Pancreas (tissue), 10 donors: ENCODE measurements at regions not wholly inside any gene's neighbourhood (a gene's known extent, or its start where the extent isn't known, plus 50 kb on each side); places are given as distances from the start of the nearest gene placed in this dataset.

Source experiments
- ATAC-seq, 4 donors: fragments of 200-7000 bp; cut with Tn5 transposase; one replicate each; pipeline versions ENCODE4 v1.8.0 to v1.9.1; 2020; ENCODE audit warnings: mild to moderate bottlenecking in 4 of 4, moderate library complexity in 4 of 4
- DNase-seq, 6 donors: peaks; one replicate each; pipeline ENCODE4 v3.0.0-alpha.2; 2020
- FAIRE-seq: peaks from 2 replicates; lab custom pipeline; 2012; peaks lifted over from hg19 to GRCh38; lab: Jason Lieb, UNC
- H3K27ac ChIP-seq, 4 donors: fragments of 200-600 bp; sonication (generic); 1 replicate in 3 of 4; 2 replicates in 1 of 4; pipeline versions ENCODE4 v1.5.0 to v1.8.0; 2020
- H3K27me3 ChIP-seq, 4 donors: fragments of 200-600 bp; one replicate each; pipeline ENCODE4 v1.8.0; 2021
- H3K36me3 ChIP-seq, 3 donors: fragments of 200-600 bp; sonication (generic) in 1 of 3; one replicate each; pipeline versions ENCODE4 v1.5.0 to v1.8.0; 2020 to 2021
- H3K4me1 ChIP-seq, 3 donors: fragments of 200-600 bp; one replicate each; pipeline ENCODE4 v1.8.0; 2021
- H3K4me3 ChIP-seq, 4 donors: fragments of 200-600 bp; sonication (generic) in 2 of 4; one replicate each; pipeline versions ENCODE4 v1.5.0 to v1.8.0; 2020 to 2021
- H3K9me3 ChIP-seq, 4 donors: fragments of 200-600 bp; one replicate each; pipeline ENCODE4 v1.8.0; 2021
- WGBS, 2 donors: extraction: QIAGEN DNeasy Blood & Tissue Kit; methylation state at CpG; one replicate each; pipeline ENCODE4 v1.1.7; 2013; 5-methylcytosine and 5-hydroxymethylcytosine counted together
- intact Hi-C, 3 donors: fragments of 100-400 bp; cut with DNase I; formaldehyde crosslinking; loops; one replicate each; pipeline versions ENCODE4 v1.11.1 to v1.14.2; 2022
- TF ChIP-seq, protein P1 (sequence below), 4 donors: fragments of 200-600 bp; sonication (generic) in 3 of 4; IDR thresholded peaks; one replicate each; pipeline versions ENCODE4 v1.5.0 to v1.8.0; 2021; ENCODE audit warnings: antibody characterized with exemption in 4 of 4
- donor health status: healthy with polysubstance abuse.
- donor health status: DM: no; HTN: no; CAD: no; lungs with moderate emphysema.
- donor health status: DM: no; HTN: no; CAD: no.
- donor health status: control.
- donor health status: control.
- donor health status: Bipolar disorder and iron deficiency.
- donor health status: DM: yes; HTN: yes; CAD: no.
- donor health status: DM: no; HTN: no; CAD: no.
- donor health status: DM: no; HTN: no; CAD: no.
- donor health status: DM: yes; HTN: yes; CAD: no.

DNA sequence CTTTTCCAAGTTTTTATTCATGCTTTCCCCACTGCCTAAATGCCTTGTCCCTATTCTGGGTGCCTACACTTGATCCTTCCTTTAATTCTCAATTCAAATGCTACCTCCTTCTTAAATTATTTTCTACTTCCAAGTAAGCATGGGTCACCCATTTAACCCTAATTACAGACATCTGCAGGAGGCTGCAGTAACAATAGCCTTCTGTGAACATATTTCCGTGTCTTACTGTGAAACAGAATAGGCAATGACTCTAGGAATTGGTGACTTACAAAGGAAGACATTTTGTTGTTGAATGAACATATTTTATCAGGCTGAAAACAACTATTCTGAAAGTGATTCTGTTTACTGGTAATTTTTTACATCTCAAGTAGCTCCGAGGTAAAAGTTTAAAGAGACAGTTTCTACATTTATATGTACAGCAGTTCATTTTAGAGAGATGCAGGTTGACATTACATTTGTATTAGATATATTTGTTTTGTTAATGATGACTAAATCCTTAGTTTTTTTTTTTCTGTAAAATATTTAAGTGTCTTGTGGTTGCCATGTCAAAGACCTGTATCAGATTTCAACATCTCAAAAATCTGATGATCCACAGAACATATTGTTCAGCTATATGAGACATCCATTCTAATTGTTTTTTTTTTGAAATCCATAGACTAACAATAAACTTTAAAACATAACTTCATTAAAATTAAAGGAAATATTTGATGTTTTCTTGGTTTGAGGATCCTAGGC is 316.8 kb downstream of the CASP12 start:
- TF ChIP-seq, protein P1, sequence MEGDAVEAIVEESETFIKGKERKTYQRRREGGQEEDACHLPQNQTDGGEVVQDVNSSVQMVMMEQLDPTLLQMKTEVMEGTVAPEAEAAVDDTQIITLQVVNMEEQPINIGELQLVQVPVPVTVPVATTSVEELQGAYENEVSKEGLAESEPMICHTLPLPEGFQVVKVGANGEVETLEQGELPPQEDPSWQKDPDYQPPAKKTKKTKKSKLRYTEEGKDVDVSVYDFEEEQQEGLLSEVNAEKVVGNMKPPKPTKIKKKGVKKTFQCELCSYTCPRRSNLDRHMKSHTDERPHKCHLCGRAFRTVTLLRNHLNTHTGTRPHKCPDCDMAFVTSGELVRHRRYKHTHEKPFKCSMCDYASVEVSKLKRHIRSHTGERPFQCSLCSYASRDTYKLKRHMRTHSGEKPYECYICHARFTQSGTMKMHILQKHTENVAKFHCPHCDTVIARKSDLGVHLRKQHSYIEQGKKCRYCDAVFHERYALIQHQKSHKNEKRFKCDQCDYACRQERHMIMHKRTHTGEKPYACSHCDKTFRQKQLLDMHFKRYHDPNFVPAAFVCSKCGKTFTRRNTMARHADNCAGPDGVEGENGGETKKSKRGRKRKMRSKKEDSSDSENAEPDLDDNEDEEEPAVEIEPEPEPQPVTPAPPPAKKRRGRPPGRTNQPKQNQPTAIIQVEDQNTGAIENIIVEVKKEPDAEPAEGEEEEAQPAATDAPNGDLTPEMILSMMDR (IDR thresholded peaks at IDR 0.05) = no peak
- WGBS, 2 donors = 72 to 76% methylated on average over 2 of the region's 2 CpGs
- ATAC-seq = no peak
- no peaks in the 10 kb centered on the region for H3K27me3 ChIP-seq
- no peak overlapping the region for H3K4me3 ChIP-seq
- no peak for DNase-seq
- H3K36me3 ChIP-seq = no peaks in the 10 kb centered on the region
- intact Hi-C loops = no loop called here
- no peak overlapping the region for H3K27ac ChIP-seq
- H3K9me3 ChIP-seq = no peaks in the 10 kb centered on the region
- no peaks in the 10 kb centered on the region for H3K4me1 ChIP-seq
- no peak for FAIRE-seq

- Histone ChIP-seq H3K4me3 (no peak overlapping the region), H3K27ac (no peak overlapping the region), H3K9me3 (no peaks in the 10 kb centered on the region), H3K4me1 (no peaks in the 10 kb centered on the region), H3K36me3 (no peaks in the 10 kb centered on the region), H3K27me3 (no peaks in the 10 kb centered on the region)
- ATAC-seq = no peak
- DNase-seq = no peak
- no peak for FAIRE-seq
- intact Hi-C loops = no loop called here
- TF ChIP-seq, protein P1 (IDR thresholded peaks at IDR 0.05) = no peak
Observed at GRCh38 chr11:104573441-104573990, 324.7 kb downstream of the CASP12 start.

GRCh38 chr11:104572279-104572678 is 326.0 kb downstream of the CASP12 start:
- DNase-seq (no peak), FAIRE-seq (no peak), ATAC-seq (no peak)
- Histone ChIP-seq H3K36me3 (no peaks in the 10 kb centered on the region), H3K4me3 (no peak overlapping the region), H3K27me3 (no peaks in the 10 kb centered on the region), H3K4me1 (no peaks in the 10 kb centered on the region), H3K27ac (no peak overlapping the region), H3K9me3 (no peaks in the 10 kb centered on the region)
- WGBS, 2 donors = 58 to 69% methylated on average over 2 of the region's 2 CpGs
- TF ChIP-seq, protein P1 (IDR thresholded peaks at IDR 0.05) = no peak
- intact Hi-C loops = no loop called here

GRCh38 chr11:104570078-104570701 is 328.1 kb downstream of the CASP12 start:
- intact Hi-C loops = no loop called here
- H3K4me1 ChIP-seq = no peaks in the 10 kb centered on the region
- H3K36me3 ChIP-seq = no peaks in the 10 kb centered on the region
- H3K27me3 ChIP-seq = no peaks in the 10 kb centered on the region
- H3K9me3 ChIP-seq = no peaks in the 10 kb centered on the region
- DNase-seq (no peak), FAIRE-seq (no peak), ATAC-seq (no peak)
- WGBS, 2 donors = 82 to 84% methylated on average over 4 of the region's 4 CpGs
- TF ChIP-seq, protein P1 (IDR thresholded peaks at IDR 0.05) = no peak
- no peak overlapping the region for H3K4me3 ChIP-seq
- no peak overlapping the region for H3K27ac ChIP-seq

- Histone ChIP-seq H3K4me3 (no peak overlapping the region), H3K27me3 (no peaks in the 10 kb centered on the region), H3K36me3 (no peaks in the 10 kb centered on the region), H3K9me3 (no peaks in the 10 kb centered on the region), H3K4me1 (no peaks in the 10 kb centered on the region), H3K27ac (no peak overlapping the region)
- DNase-seq (no peak), FAIRE-seq (no peak), ATAC-seq (peak in 1 of 4 donors; percentile 42)
- TF ChIP-seq, protein P1 (IDR thresholded peaks at IDR 0.05) = no peak
- intact Hi-C loops = no loop called here
- WGBS, 2 donors = 15 to 33% methylated on average over 1 of the region's 1 CpG
Observed at GRCh38 chr11:104565583-104565961, 332.7 kb downstream of the CASP12 start.
